ENCODE measurements at regions not wholly inside any gene's neighbourhood (a gene's known extent, or its start where the extent isn't known, plus 50 kb on each side); places are given as distances from the start of the nearest gene placed in this dataset.

GRCh38 chr16:85426806-85427205 lies 186.3 kb upstream of the GSE1 start:
- no peak for TF ChIP-seq CTCF (IDR thresholded peaks at IDR 0.05; ENCODE audit: borderline replicate concordance, insufficient read depth, low read depth, low read length)
- H3K4me3 ChIP-seq (ENCODE audit: low read depth, low read length) = no peak overlapping the region

- peak; percentile 85 for TF ChIP-seq CTCF (IDR thresholded peaks at IDR 0.05; ENCODE audit: borderline replicate concordance, insufficient read depth, low read depth, low read length)
- H3K4me3 ChIP-seq (ENCODE audit: low read depth, low read length) = no peak overlapping the region
Measured at GRCh38 chr16:85428168-85428898, 184.8 kb upstream of the GSE1 start.

- TF ChIP-seq CTCF (IDR thresholded peaks at IDR 0.05; ENCODE audit: borderline replicate concordance, insufficient read depth, low read depth, low read length) = no peak
- H3K4me3 ChIP-seq (ENCODE audit: low read depth, low read length) = no peak overlapping the region
Measured at GRCh38 chr16:85428899-85429775, 184.0 kb upstream of the GSE1 start.

- no peak overlapping the region for H3K4me3 ChIP-seq (ENCODE audit: low read depth, low read length)
Measured at GRCh38 chr16:85429776-85430522, 183.2 kb upstream of the GSE1 start.

GRCh38 chr16:85430523-85431421 lies 182.3 kb upstream of the GSE1 start:
- H3K4me3 ChIP-seq (ENCODE audit: low read depth, low read length) = no peak overlapping the region
- no peak for TF ChIP-seq CTCF (IDR thresholded peaks at IDR 0.05; ENCODE audit: borderline replicate concordance, insufficient read depth, low read depth, low read length)

More at GRCh38 chr16:85429776-85430522, 183.2 kb upstream of the GSE1 start:
- no peak for TF ChIP-seq CTCF (IDR thresholded peaks at IDR 0.05; ENCODE audit: borderline replicate concordance, insufficient read depth, low read depth, low read length)

GRCh38 chr16:85431431-85432124 lies 181.5 kb upstream of the GSE1 start:
- TF ChIP-seq CTCF (IDR thresholded peaks at IDR 0.05; ENCODE audit: borderline replicate concordance, insufficient read depth, low read depth, low read length) = no peak
- H3K4me3 ChIP-seq (ENCODE audit: low read depth, low read length) = no peak overlapping the region

All from GM12875 (cell line).